Spleen (tissue), 11 donors: ENCODE measurements at regions not wholly inside any gene's neighbourhood (a gene's known extent, or its start where the extent isn't known, plus 50 kb on each side); places are given as distances from the start of the nearest gene placed in this dataset.

ENCODE experiments used
- DNase-seq: peaks from one replicate; pipeline ENCODE4 v3.0.0-alpha.2; 2020
- H3K27ac ChIP-seq, 8 donors: fragments of 200-600 bp; sonication (generic) in 7 of 8; 1 replicate in 4 of 8; 2 replicates in 4 of 8; pipeline versions ENCODE4 v1.5.0 to v1.8.0; 2016 to 2021; ENCODE audit warnings: inconsistent platforms in 4 of 8, mild to moderate bottlenecking in 4 of 8, moderate library complexity in 1 of 8
- H3K27me3 ChIP-seq, 7 donors: fragments of 200-600 bp; sonication (generic) in 6 of 7; replicated peaks in 1 of 7; 1 replicate in 4 of 7; 2 replicates in 3 of 7; pipeline versions ENCODE4 v1.5.0 to v1.8.0; 2016 to 2021; ENCODE audit warnings: inconsistent platforms in 3 of 7, mild to moderate bottlenecking in 1 of 7
- H3K36me3 ChIP-seq, 6 donors: fragments of 200-600 bp; sonication (generic) in 5 of 6; 1 replicate in 4 of 6; 2 replicates in 2 of 6; pipeline versions ENCODE4 v1.5.0 to v1.8.0; 2016 to 2021; ENCODE audit warnings: inconsistent platforms in 2 of 6
- H3K4me1 ChIP-seq, 6 donors: fragments of 200-600 bp; sonication (generic) in 5 of 6; 1 replicate in 3 of 6; 2 replicates in 3 of 6; pipeline versions ENCODE4 v1.5.0 to v1.8.0; 2016 to 2021; ENCODE audit warnings: inconsistent platforms in 3 of 6
- H3K4me3 ChIP-seq, 8 donors: fragments of 200-600 bp; sonication (generic) in 7 of 8; 1 replicate in 4 of 8; 2 replicates in 4 of 8; pipeline versions ENCODE4 v1.5.0 to v1.8.0; 2016 to 2021; ENCODE audit warnings: inconsistent platforms in 4 of 8, mild to moderate bottlenecking in 4 of 8, moderate library complexity in 2 of 8
- H3K9me3 ChIP-seq, 8 donors: fragments of 200-600 bp; sonication (generic) in 7 of 8; 1 replicate in 4 of 8; 2 replicates in 4 of 8; pipeline versions ENCODE4 v1.5.0 to v1.8.0; 2016 to 2021; ENCODE audit warnings: inconsistent platforms in 4 of 8
- CTCF ChIP-seq, 11 experiments: fragments of 200-600 bp in 7 of 11; fragments of 450-650 bp in 4 of 11; sonication (generic) in 4 of 11; IDR thresholded peaks in 8 of 11; conservative IDR thresholded peaks in 3 of 11; 1 replicate in 7 of 11; 2 replicates in 4 of 11; pipeline versions ENCODE4 v1.4.0 to v1.8.0; 2016 to 2021; ENCODE audit warnings: antibody characterized with exemption in 11 of 11, inconsistent platforms in 4 of 11, mild to moderate bottlenecking in 1 of 11
- POLR2A ChIP-seq, 3 donors: fragments of 450-650 bp; IDR thresholded peaks; one replicate each; pipeline ENCODE4 v1.5.1; 2017; ENCODE audit warnings: antibody characterized with exemption in 3 of 3, mild to moderate bottlenecking in 1 of 3
- POLR2AphosphoS5 ChIP-seq, 3 donors: sonication (generic); formaldehyde crosslinking; IDR thresholded peaks; one replicate each; pipeline ENCODE4 v1.5.1; 2017; ENCODE audit warnings: antibody characterized with exemption in 3 of 3
- WGBS, 5 donors: extraction: QIAGEN DNeasy Blood & Tissue Kit in 3 of 5; methylation state at CpG; one replicate each; pipeline versions ENCODE4 v1.1.5 to v1.1.7; 2013 to 2018; 5-methylcytosine and 5-hydroxymethylcytosine counted together
- intact Hi-C: fragments of 100-400 bp; cut with DNase I; formaldehyde crosslinking; loops from one replicate; pipeline ENCODE4 v1.15.0; 2023; ENCODE audit warnings: low total_unique reads
- donor health status: healthy with polysubstance abuse.
- donor health status: DM: no; HTN: no; CAD: no; lungs with moderate emphysema.
- donor health status: DM: no; HTN: no; CAD: no.
- donor health status: Bipolar disorder and iron deficiency.
- donor health status: healthy.
- donor health status: DM: no; HTN: no; CAD: no.
- donor health status: DM: yes; HTN: yes; CAD: no.

GRCh38 chr15:70356062-70356860, 258.5 kb upstream of the TLE3 start:
- no peak for TF ChIP-seq CTCF (IDR thresholded peaks at IDR 0.05 in 8 of 11, conservative IDR thresholded peaks at IDR 0.05 in 3 of 11)
- no peak for TF ChIP-seq POLR2AphosphoS5 (IDR thresholded peaks at IDR 0.05)
- no peak for TF ChIP-seq POLR2A (IDR thresholded peaks at IDR 0.05)
- intact Hi-C loops = no loop called here
- WGBS, 5 donors = 77 to 93% (median 88%) methylated on average over 7 to 9 of the region's 9 CpGs

GRCh38 chr15:70355275-70355795, 257.6 kb upstream of the TLE3 start:
- TF ChIP-seq POLR2A (IDR thresholded peaks at IDR 0.05) (no peak), POLR2AphosphoS5 (IDR thresholded peaks at IDR 0.05) (no peak), CTCF (IDR thresholded peaks at IDR 0.05 in 8 of 11, conservative IDR thresholded peaks at IDR 0.05 in 3 of 11) (no peak)
- no peak overlapping the region for H3K27ac ChIP-seq
- no peaks in the 10 kb centered on the region for H3K36me3 ChIP-seq
- no peak overlapping the region for H3K4me3 ChIP-seq
- H3K27me3 ChIP-seq = peaks cover 0 to 18% (median 0%) of the 10 kb centered on the region in 7 donors
- intact Hi-C loops = no loop called here
- DNase-seq = no peak
- H3K4me1 ChIP-seq = no peaks in the 10 kb centered on the region
- 77 to 88% (median 85%) methylated on average over 4 to 5 of the region's 5 CpGs for WGBS, 5 donors
- no peaks in the 10 kb centered on the region for H3K9me3 ChIP-seq

More at GRCh38 chr15:70356062-70356860, 258.5 kb upstream of the TLE3 start:
- no peak overlapping the region for H3K27ac ChIP-seq
- DNase-seq = no peak
- no peaks in the 10 kb centered on the region for H3K4me1 ChIP-seq
- H3K36me3 ChIP-seq = no peaks in the 10 kb centered on the region
- peaks cover 0 to 18% (median 0%) of the 10 kb centered on the region in 7 donors for H3K27me3 ChIP-seq
- no peak overlapping the region for H3K4me3 ChIP-seq
- no peaks in the 10 kb centered on the region for H3K9me3 ChIP-seq

GRCh38 chr15:70354346-70354905, 256.7 kb upstream of the TLE3 start:
- Histone ChIP-seq H3K27ac (no peak overlapping the region), H3K36me3 (no peaks in the 10 kb centered on the region), H3K4me3 (no peak overlapping the region), H3K4me1 (peaks cover 0 to 7% (median 1%) of the 10 kb centered on the region in 6 donors), H3K9me3 (no peaks in the 10 kb centered on the region), H3K27me3 (peaks cover 0 to 23% (median 0%) of the 10 kb centered on the region in 7 donors)
- TF ChIP-seq CTCF (IDR thresholded peaks at IDR 0.05 in 8 of 11, conservative IDR thresholded peaks at IDR 0.05 in 3 of 11) (no peak), POLR2AphosphoS5 (IDR thresholded peaks at IDR 0.05) (no peak), POLR2A (IDR thresholded peaks at IDR 0.05) (no peak)
- DNase-seq = no peak
- 65 to 81% (median 78%) methylated on average over 17 to 20 of the region's 20 CpGs for WGBS, 5 donors
- intact Hi-C loops = no loop called here
